ENCODE measurements at regions not wholly inside any gene's neighbourhood (a gene's known extent, or its start where the extent isn't known, plus 50 kb on each side); places are given as distances from the start of the nearest gene placed in this dataset.

GRCh38 chr6:159609652-159610178 is 83.3 kb downstream of the SOD2 start:
- H3K36me3 ChIP-seq (ENCODE audit: insufficient read depth, low read length), result no peaks in the 10 kb centered on the region
- no peaks in the 10 kb centered on the region for H3K9me3 ChIP-seq (ENCODE audit: control insufficient read depth, insufficient read depth, low read length)
- H3K4me1 ChIP-seq (ENCODE audit: insufficient read depth, low read length), result no peaks in the 10 kb centered on the region
- H3K9ac ChIP-seq (ENCODE audit: low read depth, low read length), result no peak overlapping the region

DNA sequence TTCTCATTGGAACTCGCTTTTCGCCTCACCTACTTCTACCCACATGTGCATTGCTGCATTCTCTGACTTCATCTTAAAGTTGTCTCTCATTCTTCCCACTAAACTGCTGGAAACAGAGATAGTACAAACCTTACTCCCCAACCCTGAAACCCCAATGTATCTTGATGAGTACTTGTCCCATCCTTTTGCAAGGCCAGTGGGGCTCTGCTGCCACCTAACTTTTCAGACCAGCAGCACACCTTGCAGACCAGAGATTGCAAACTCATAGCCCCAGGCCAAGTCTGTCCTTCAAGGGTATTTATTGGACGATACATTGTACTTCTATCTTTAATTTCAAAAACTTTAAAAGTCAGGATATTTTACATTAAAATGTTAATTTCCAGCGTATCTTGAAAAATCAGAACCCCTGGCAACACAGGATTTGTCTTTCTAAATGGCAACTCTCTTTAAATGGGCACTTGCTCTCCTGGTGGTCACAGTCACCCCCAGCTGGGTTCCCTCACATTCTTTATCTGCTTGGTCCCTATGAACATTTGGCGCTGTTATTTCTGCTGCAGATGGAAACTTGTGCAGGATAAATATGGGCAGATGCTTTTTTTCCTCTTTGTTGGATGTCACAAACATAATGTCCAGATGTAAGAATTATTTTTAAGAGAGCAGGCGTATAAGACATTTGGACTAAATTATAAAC is 83.9 kb downstream of the SOD2 start:
- Histone ChIP-seq H3K9me3 (ENCODE audit: control insufficient read depth, insufficient read depth, low read length) (no peaks in the 10 kb centered on the region), H3K4me1 (ENCODE audit: insufficient read depth, low read length) (no peaks in the 10 kb centered on the region), H3K9ac (ENCODE audit: low read depth, low read length) (no peak overlapping the region), H3K36me3 (ENCODE audit: insufficient read depth, low read length) (no peaks in the 10 kb centered on the region)

- no peaks in the 10 kb centered on the region for H3K9me3 ChIP-seq (ENCODE audit: control insufficient read depth, insufficient read depth, low read length)
Observed at GRCh38 chr6:159606786-159607185, 86.3 kb downstream of the SOD2 start.

DNA sequence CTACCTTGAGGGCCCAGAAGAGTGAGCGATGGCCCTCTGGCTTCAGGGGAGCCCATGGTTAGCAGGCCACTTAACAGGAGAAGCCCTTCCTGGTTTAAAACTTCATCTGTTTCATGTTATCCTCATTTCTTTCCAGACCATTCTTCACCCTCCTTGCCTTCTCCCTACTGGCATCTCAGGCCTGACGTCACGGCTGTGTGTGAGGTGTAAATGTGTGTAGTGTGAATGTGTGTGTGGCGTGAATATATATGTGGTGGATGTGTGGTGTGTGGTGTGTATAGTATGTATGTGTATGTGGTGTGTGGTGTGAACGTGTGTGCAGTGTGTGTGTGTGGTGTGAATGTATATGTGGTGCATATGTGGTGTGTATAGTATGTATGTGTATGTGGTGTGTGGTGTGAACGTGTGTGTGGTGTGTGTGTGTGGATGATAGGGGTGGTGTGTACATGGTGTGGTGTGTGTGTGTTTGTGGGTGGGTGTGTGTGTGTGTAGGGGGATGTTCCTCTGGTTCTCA is 88.5 kb downstream of the SOD2 start:
- no peaks in the 10 kb centered on the region for H3K36me3 ChIP-seq (ENCODE audit: insufficient read depth, low read length)
- H3K9ac ChIP-seq (ENCODE audit: low read depth, low read length), result no peak overlapping the region
- peaks cover 10% of the 10 kb centered on the region; the same call in 1 of the 2 replicates for H3K4me1 ChIP-seq (ENCODE audit: insufficient read depth, low read length)
- H3K9me3 ChIP-seq (ENCODE audit: control insufficient read depth, insufficient read depth, low read length), result no peaks in the 10 kb centered on the region

More at GRCh38 chr6:159606786-159607185, 86.3 kb downstream of the SOD2 start:
- Histone ChIP-seq H3K9ac (ENCODE audit: low read depth, low read length) (no peak overlapping the region), H3K36me3 (ENCODE audit: insufficient read depth, low read length) (no peaks in the 10 kb centered on the region), H3K4me1 (ENCODE audit: insufficient read depth, low read length) (peaks cover under 1% of the 10 kb centered on the region; the same call in 1 of the 2 replicates)

GRCh38 chr6:159602431-159603041 is 90.5 kb downstream of the SOD2 start:
- H3K9ac ChIP-seq (ENCODE audit: low read depth, low read length), result peak overlapping the region; percentile 11; the same call in 1 of the 2 replicates
- H3K9me3 ChIP-seq (ENCODE audit: control insufficient read depth, insufficient read depth, low read length), result no peaks in the 10 kb centered on the region

DNA sequence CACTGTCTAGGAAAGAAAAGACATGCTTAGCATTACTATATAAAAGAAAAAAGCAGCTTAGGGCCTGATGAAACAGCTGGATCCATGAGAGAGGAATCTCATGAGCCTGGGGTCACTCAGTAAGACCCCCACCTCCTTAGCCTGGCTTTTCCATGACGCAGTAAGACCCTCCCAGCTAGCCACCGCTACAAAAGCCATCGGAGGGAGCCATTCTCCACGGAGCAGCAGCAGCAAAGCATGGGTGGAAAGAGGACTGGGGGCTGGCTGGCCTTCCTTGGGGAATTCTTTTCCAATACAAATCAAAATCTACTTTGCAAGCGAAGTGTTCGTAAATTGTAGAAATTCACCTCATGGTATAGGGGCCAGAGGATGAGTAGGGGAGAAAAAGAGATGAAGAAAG is 91.8 kb downstream of the SOD2 start:
- Histone ChIP-seq H3K4me1 (ENCODE audit: insufficient read depth, low read length) (peaks cover 10% of the 10 kb centered on the region; the same call in 1 of the 2 replicates), H3K36me3 (ENCODE audit: insufficient read depth, low read length) (no peaks in the 10 kb centered on the region), H3K9ac (ENCODE audit: low read depth, low read length) (no peak overlapping the region), H3K9me3 (ENCODE audit: control insufficient read depth, insufficient read depth, low read length) (no peaks in the 10 kb centered on the region)

More at GRCh38 chr6:159602431-159603041, 90.5 kb downstream of the SOD2 start:
- H3K4me1 ChIP-seq (ENCODE audit: insufficient read depth, low read length), result peaks cover 10% of the 10 kb centered on the region; the same call in 1 of the 2 replicates
- no peaks in the 10 kb centered on the region for H3K36me3 ChIP-seq (ENCODE audit: insufficient read depth, low read length)

DNA sequence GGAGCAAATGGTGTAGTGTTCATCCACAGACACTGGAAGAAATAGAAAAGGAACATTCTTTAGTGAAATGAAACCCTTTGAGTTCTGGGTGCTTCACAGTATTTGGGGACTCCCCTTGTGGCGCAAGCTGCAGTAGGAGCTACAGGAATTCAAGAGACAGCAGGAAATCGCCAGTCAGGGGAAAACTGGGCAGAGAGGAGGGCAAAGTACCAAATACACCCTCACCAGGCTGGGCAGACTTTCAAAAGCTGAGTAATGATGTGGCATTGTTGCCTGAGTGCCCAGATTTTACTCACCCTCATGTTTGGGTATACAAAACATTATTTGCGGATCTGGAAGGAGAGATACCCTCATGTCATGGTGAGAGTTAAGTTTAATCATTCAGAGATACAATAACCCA is 97.9 kb downstream of the SOD2 start:
- no peaks in the 10 kb centered on the region for H3K36me3 ChIP-seq (ENCODE audit: insufficient read depth, low read length)
- H3K9me3 ChIP-seq (ENCODE audit: control insufficient read depth, insufficient read depth, low read length), result no peaks in the 10 kb centered on the region; the same call in 1 of the 2 replicates
- H3K4me1 ChIP-seq (ENCODE audit: insufficient read depth, low read length), result no peaks in the 10 kb centered on the region
- no peak overlapping the region for H3K9ac ChIP-seq (ENCODE audit: low read depth, low read length)

DNA sequence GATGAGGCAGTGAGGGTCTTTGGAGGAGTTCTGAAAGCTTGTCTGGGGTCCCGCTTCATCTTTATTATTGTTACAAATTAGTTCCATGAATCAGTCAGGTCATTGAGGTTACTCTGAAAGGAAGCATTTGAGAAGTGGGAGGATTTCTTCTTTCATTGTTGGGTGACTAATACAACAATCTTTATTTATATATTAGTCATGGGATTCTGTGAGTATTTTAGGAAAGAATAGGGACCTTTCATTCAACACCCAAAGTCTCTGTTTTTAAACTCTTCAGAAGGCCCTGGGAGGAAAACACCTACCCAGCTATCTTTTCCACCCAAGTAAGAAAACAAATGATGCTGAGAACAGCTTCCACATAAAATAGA is 98.3 kb downstream of the SOD2 start:
- H3K9me3 ChIP-seq (ENCODE audit: control insufficient read depth, insufficient read depth, low read length), result no peaks in the 10 kb centered on the region; the same call in 1 of the 2 replicates
- H3K36me3 ChIP-seq (ENCODE audit: insufficient read depth, low read length), result no peaks in the 10 kb centered on the region
- H3K4me1 ChIP-seq (ENCODE audit: insufficient read depth, low read length), result no peaks in the 10 kb centered on the region
- H3K9ac ChIP-seq (ENCODE audit: low read depth, low read length), result no peak overlapping the region

DNA sequence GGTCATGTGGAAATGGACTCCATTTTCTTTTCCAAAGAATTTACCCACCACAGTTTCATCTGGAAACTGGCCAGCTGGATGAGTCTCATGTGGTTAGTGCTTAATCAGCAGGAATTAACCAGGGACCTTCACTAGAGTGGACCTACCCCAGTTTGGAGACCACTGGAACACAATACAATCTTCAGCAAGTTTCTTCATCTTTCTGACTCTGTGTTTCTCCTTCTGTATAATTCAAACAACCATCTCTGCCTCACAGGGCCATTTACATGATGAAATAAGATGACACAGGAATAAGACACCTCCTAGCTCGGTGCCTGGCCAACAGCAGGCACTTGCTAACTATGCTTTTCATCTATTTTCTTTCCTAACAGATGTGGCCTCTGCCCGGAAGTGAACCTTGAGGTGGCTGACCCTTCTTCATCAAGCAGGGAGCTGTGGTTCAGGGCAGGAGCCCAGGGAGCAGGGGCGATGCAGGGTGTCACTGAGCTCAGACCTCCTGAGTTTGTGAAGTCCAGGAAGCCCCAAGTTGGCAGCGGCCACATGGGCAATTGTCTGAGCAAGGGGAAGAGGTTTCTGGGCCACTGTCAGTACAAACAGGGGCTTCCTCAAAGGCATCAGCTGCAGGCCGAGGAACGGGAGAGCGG is 98.8 kb downstream of the SOD2 start:
- H3K9ac ChIP-seq (ENCODE audit: low read depth, low read length), result no peak overlapping the region
- no peaks in the 10 kb centered on the region for H3K4me1 ChIP-seq (ENCODE audit: insufficient read depth, low read length)
- no peaks in the 10 kb centered on the region; the same call in 1 of the 2 replicates for H3K9me3 ChIP-seq (ENCODE audit: control insufficient read depth, insufficient read depth, low read length)
- no peaks in the 10 kb centered on the region for H3K36me3 ChIP-seq (ENCODE audit: insufficient read depth, low read length)

DNA sequence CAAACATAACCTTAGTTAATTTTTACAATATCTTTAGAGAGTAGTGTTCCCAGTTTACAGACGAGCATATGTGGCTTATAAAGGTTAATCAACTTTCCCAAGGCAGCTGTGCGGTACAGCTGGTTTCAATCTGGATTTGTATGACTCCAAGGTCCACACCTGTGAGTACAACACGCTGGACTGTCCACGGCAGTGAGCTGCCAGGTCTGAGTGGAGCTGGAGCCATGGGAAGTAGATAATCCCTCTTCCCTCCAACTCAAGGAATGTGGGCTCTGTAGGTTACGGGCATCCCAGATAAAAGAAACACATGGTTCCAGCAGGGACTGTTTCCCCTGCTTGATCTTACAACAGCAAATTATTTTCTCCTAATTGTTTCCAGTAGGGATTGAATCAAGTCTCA is 102.2 kb downstream of the SOD2 start:
- Histone ChIP-seq H3K9ac (ENCODE audit: low read depth, low read length) (no peak overlapping the region), H3K36me3 (ENCODE audit: insufficient read depth, low read length) (no peaks in the 10 kb centered on the region), H3K9me3 (ENCODE audit: control insufficient read depth, insufficient read depth, low read length) (no peaks in the 10 kb centered on the region; the same call in 1 of the 2 replicates), H3K4me1 (ENCODE audit: insufficient read depth, low read length) (no peaks in the 10 kb centered on the region)

GRCh38 chr6:159586684-159587083 is 106.4 kb downstream of the SOD2 start:
- no peaks in the 10 kb centered on the region for H3K9me3 ChIP-seq (ENCODE audit: control insufficient read depth, insufficient read depth, low read length)
- peaks cover 5% of the 10 kb centered on the region; the same call in 1 of the 2 replicates for H3K4me1 ChIP-seq (ENCODE audit: insufficient read depth, low read length)
- H3K36me3 ChIP-seq (ENCODE audit: insufficient read depth, low read length), result no peaks in the 10 kb centered on the region
- no peak overlapping the region for H3K9ac ChIP-seq (ENCODE audit: low read depth, low read length)

DNA sequence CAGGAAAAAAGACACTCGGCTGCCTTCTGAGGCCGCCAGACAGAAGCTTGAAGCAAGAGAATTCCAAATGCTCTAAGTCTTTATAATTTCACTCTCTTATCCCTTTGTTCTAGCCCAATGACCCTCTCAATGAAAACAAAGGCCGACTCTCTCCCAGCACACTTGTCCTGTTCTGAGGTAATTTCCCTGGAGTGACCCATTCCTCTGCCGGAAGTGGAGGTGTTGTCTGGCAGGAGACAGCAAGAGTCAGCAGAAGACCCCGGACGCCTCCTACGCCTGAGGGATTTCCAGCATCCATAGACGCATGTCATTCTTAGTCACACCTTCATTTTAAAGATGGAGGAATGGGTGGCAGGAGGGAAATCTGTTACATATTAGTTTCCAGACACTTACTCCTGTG is 110.3 kb downstream of the SOD2 start:
- peaks cover 5% of the 10 kb centered on the region; the same call in 1 of the 2 replicates for H3K4me1 ChIP-seq (ENCODE audit: insufficient read depth, low read length)
- H3K9ac ChIP-seq (ENCODE audit: low read depth, low read length), result no peak overlapping the region
- no peaks in the 10 kb centered on the region for H3K9me3 ChIP-seq (ENCODE audit: control insufficient read depth, insufficient read depth, low read length)
- no peaks in the 10 kb centered on the region for H3K36me3 ChIP-seq (ENCODE audit: insufficient read depth, low read length)

GRCh38 chr6:159578629-159579028 is 114.4 kb downstream of the SOD2 start:
- Histone ChIP-seq H3K9me3 (ENCODE audit: control insufficient read depth, insufficient read depth, low read length) (no peaks in the 10 kb centered on the region; the same call in 1 of the 2 replicates), H3K4me1 (ENCODE audit: insufficient read depth, low read length) (peaks cover 5% of the 10 kb centered on the region; the same call in 1 of the 2 replicates), H3K36me3 (ENCODE audit: insufficient read depth, low read length) (no peaks in the 10 kb centered on the region), H3K9ac (ENCODE audit: low read depth, low read length) (no peak overlapping the region)

GRCh38 chr6:159577564-159577963 is 115.5 kb downstream of the SOD2 start:
- Histone ChIP-seq H3K9me3 (ENCODE audit: control insufficient read depth, insufficient read depth, low read length) (no peaks in the 10 kb centered on the region; the same call in 1 of the 2 replicates), H3K4me1 (ENCODE audit: insufficient read depth, low read length) (peaks cover 3% of the 10 kb centered on the region; the same call in 1 of the 2 replicates), H3K36me3 (ENCODE audit: insufficient read depth, low read length) (no peaks in the 10 kb centered on the region), H3K9ac (ENCODE audit: low read depth, low read length) (no peak overlapping the region)
